Frontal cortex (tissue), 3 donors: ENCODE measurements at regions not wholly inside any gene's neighbourhood (a gene's known extent, or its start where the extent isn't known, plus 50 kb on each side); places are given as distances from the start of the nearest gene placed in this dataset.

Source experiments
- DNase-seq, 2 donors: peaks; one replicate each; pipeline ENCODE4 v3.0.0; 2012; ENCODE audit warnings: low spot score in 2 of 2
- FAIRE-seq: peaks from 2 replicates; lab custom pipeline; 2012; peaks lifted over from hg19 to GRCh38; lab: Jason Lieb, UNC
- donor health status: control.
- donor health status: control.
- donor health status: control.

GRCh38 chr11:95521862-95522261 is 267.7 kb downstream of the FAM76B start:
- FAIRE-seq (no peak), DNase-seq (no peak)

GRCh38 chr11:95521133-95521542 is 268.4 kb downstream of the FAM76B start:
- FAIRE-seq = no peak

GRCh38 chr11:95520369-95521132 is 269.0 kb downstream of the FAM76B start:
- FAIRE-seq = no peak
- no peak for DNase-seq

More at GRCh38 chr11:95521133-95521542, 268.4 kb downstream of the FAM76B start:
- no peak for DNase-seq

GRCh38 chr11:95519912-95520311 is 269.7 kb downstream of the FAM76B start:
- DNase-seq (no peak), FAIRE-seq (no peak)

- FAIRE-seq = no peak
- no peak for DNase-seq
Observed at GRCh38 chr11:95517453-95517852, 272.1 kb downstream of the FAM76B start.

GRCh38 chr11:95516786-95517185 is 272.8 kb downstream of the FAM76B start:
- DNase-seq (no peak), FAIRE-seq (no peak)

GRCh38 chr11:95516175-95516574 is 273.4 kb downstream of the FAM76B start:
- no peak for DNase-seq
- no peak for FAIRE-seq

GRCh38 chr11:95515371-95515770 is 274.2 kb downstream of the FAM76B start:
- FAIRE-seq (no peak), DNase-seq (no peak)

GRCh38 chr11:95514416-95515110 is 275.0 kb downstream of the FAM76B start:
- no peak for FAIRE-seq
- DNase-seq = no peak

- FAIRE-seq (no peak), DNase-seq (no peak)
Observed at GRCh38 chr11:95512682-95513081, 276.9 kb downstream of the FAM76B start.

- FAIRE-seq = no peak
- DNase-seq = no peak
Observed at GRCh38 chr11:95512177-95512576, 277.4 kb downstream of the FAM76B start.

GRCh38 chr11:95508219-95508890 is 277.4 kb upstream of the SESN3 start:
- no peak for FAIRE-seq
- no peak for DNase-seq

GRCh38 chr11:95507794-95508193 is 276.8 kb upstream of the SESN3 start:
- no peak for DNase-seq
- no peak for FAIRE-seq

- no peak for FAIRE-seq
- DNase-seq = no peak
Observed at GRCh38 chr11:95506777-95507176, 275.8 kb upstream of the SESN3 start.

- DNase-seq = no peak
- no peak for FAIRE-seq
Observed at GRCh38 chr11:95505927-95506426, 275.0 kb upstream of the SESN3 start.

- no peak for DNase-seq
- no peak for FAIRE-seq
Observed at GRCh38 chr11:95503047-95503446, 272.0 kb upstream of the SESN3 start.

GRCh38 chr11:95502522-95502921 is 271.5 kb upstream of the SESN3 start:
- FAIRE-seq (no peak), DNase-seq (no peak)

- FAIRE-seq (no peak), DNase-seq (no peak)
Observed at GRCh38 chr11:95501761-95502266, 270.8 kb upstream of the SESN3 start.

- DNase-seq (no peak), FAIRE-seq (no peak)
Observed at GRCh38 chr11:95500466-95500865, 269.5 kb upstream of the SESN3 start.

- FAIRE-seq = no peak
- no peak for DNase-seq
Observed at GRCh38 chr11:95499516-95500135, 268.6 kb upstream of the SESN3 start.
